ENCODE measurements at regions not wholly inside any gene's neighbourhood (a gene's known extent, or its start where the extent isn't known, plus 50 kb on each side); places are given as distances from the start of the nearest gene placed in this dataset.
A peak's percentile ranks its signal among the peaks of the same experiment; 100 is the strongest.
"Not testable (repeated sequence)": the region's sequence is repeated elsewhere in the genome, so short reads cannot be mapped to it uniquely, and the experiment has no call there.

GRCh38 chr20:24840121-24840713 lies 108.9 kb upstream of the CST7 start:
- DNase-seq (ENCODE audit: low read depth, low spot score), result no peak
- H3K4me3 ChIP-seq (ENCODE audit: low read length), result no peak overlapping the region

GRCh38 chr20:24842274-24842917 lies 106.7 kb upstream of the CST7 start:
- DNase-seq (ENCODE audit: low read depth, low spot score), result no peak
- H3K4me3 ChIP-seq (ENCODE audit: low read length), result no peak overlapping the region

- no peak overlapping the region for H3K4me3 ChIP-seq (ENCODE audit: low read length)
- DNase-seq (ENCODE audit: low read depth, low spot score), result no peak
Measured at GRCh38 chr20:24842918-24843715, 106.0 kb upstream of the CST7 start.

- no peak overlapping the region for H3K4me3 ChIP-seq (ENCODE audit: low read length)
- no peak for DNase-seq (ENCODE audit: low read depth, low spot score)
Measured at GRCh38 chr20:24850176-24850575, 98.9 kb upstream of the CST7 start.

GRCh38 chr20:24851346-24852019 lies 97.6 kb upstream of the CST7 start:
- H3K4me3 ChIP-seq (ENCODE audit: low read length), result no peak overlapping the region
- DNase-seq (ENCODE audit: low read depth, low spot score), result no peak

GRCh38 chr20:24853916-24854315 lies 95.2 kb upstream of the CST7 start:
- DNase-seq (ENCODE audit: low read depth, low spot score), result no peak

GRCh38 chr20:24855848-24856247 lies 93.2 kb upstream of the CST7 start:
- H3K4me3 ChIP-seq (ENCODE audit: low read length), result no peak overlapping the region
- DNase-seq (ENCODE audit: low read depth, low spot score), result peak; percentile 59

More at GRCh38 chr20:24853916-24854315, 95.2 kb upstream of the CST7 start:
- no peak overlapping the region for H3K4me3 ChIP-seq (ENCODE audit: low read length)

GRCh38 chr20:24858500-24858899 lies 90.6 kb upstream of the CST7 start:
- peak; percentile 97 for DNase-seq (ENCODE audit: low read depth, low spot score)
- H3K4me3 ChIP-seq (ENCODE audit: low read length), result not testable (repeated sequence)

GRCh38 chr20:24859539-24859938 lies 89.5 kb upstream of the CST7 start:
- no peak overlapping the region for H3K4me3 ChIP-seq (ENCODE audit: low read length)
- no peak for DNase-seq (ENCODE audit: low read depth, low spot score)

- no peak overlapping the region for H3K4me3 ChIP-seq (ENCODE audit: low read length)
Measured at GRCh38 chr20:24862186-24862585, 86.9 kb upstream of the CST7 start.

GRCh38 chr20:24862606-24863005 lies 86.5 kb upstream of the CST7 start:
- no peak for DNase-seq (ENCODE audit: low read depth, low spot score)
- no peak overlapping the region for H3K4me3 ChIP-seq (ENCODE audit: low read length)

More at GRCh38 chr20:24862186-24862585, 86.9 kb upstream of the CST7 start:
- no peak for DNase-seq (ENCODE audit: low read depth, low spot score)

GRCh38 chr20:24863356-24863755 lies 85.7 kb upstream of the CST7 start:
- H3K4me3 ChIP-seq (ENCODE audit: low read length), result no peak overlapping the region
- DNase-seq (ENCODE audit: low read depth, low spot score), result no peak

- no peak for DNase-seq (ENCODE audit: low read depth, low spot score)
- no peak overlapping the region for H3K4me3 ChIP-seq (ENCODE audit: low read length)
Measured at GRCh38 chr20:24866008-24866407, 83.1 kb upstream of the CST7 start.

GRCh38 chr20:24866742-24867141 lies 82.3 kb upstream of the CST7 start:
- H3K4me3 ChIP-seq (ENCODE audit: low read length), result no peak overlapping the region
- DNase-seq (ENCODE audit: low read depth, low spot score), result no peak

GRCh38 chr20:24867556-24867955 lies 81.5 kb upstream of the CST7 start:
- H3K4me3 ChIP-seq (ENCODE audit: low read length), result no peak overlapping the region
- no peak for DNase-seq (ENCODE audit: low read depth, low spot score)

- no peak overlapping the region for H3K4me3 ChIP-seq (ENCODE audit: low read length)
- DNase-seq (ENCODE audit: low read depth, low spot score), result no peak
Measured at GRCh38 chr20:24868396-24868927, 80.6 kb upstream of the CST7 start.

- no peak for DNase-seq (ENCODE audit: low read depth, low spot score)
- H3K4me3 ChIP-seq (ENCODE audit: low read length), result no peak overlapping the region
Measured at GRCh38 chr20:24868959-24869358, 80.1 kb upstream of the CST7 start.

GRCh38 chr20:24870057-24870456 lies 79.0 kb upstream of the CST7 start:
- H3K4me3 ChIP-seq (ENCODE audit: low read length), result no peak overlapping the region

GRCh38 chr20:24870881-24871280 lies 78.2 kb upstream of the CST7 start:
- no peak for DNase-seq (ENCODE audit: low read depth, low spot score)
- no peak overlapping the region for H3K4me3 ChIP-seq (ENCODE audit: low read length)

More at GRCh38 chr20:24870057-24870456, 79.0 kb upstream of the CST7 start:
- no peak for DNase-seq (ENCODE audit: low read depth, low spot score)
